OCI-LY7 (cell line): ENCODE measurements at regions not wholly inside any gene's neighbourhood (a gene's known extent, or its start where the extent isn't known, plus 50 kb on each side); places are given as distances from the start of the nearest gene placed in this dataset.
A peak's percentile ranks its signal among the peaks of the same experiment; 100 is the strongest.

ENCODE experiments used
- EZH2phosphoT487 ChIP-seq: fragments of 200-600 bp; sonication (generic); IDR thresholded peaks from 2 replicates; pipeline ENCODE4 v1.6.1; 2018; ENCODE audit warnings: low read depth, borderline replicate concordance, mild to moderate bottlenecking, mixed run types, antibody characterized with exemption, low read length, moderate library complexity, mixed read lengths
- TF ChIP-seq, protein P1 (sequence below): fragments of 200-600 bp; sonication (generic); conservative IDR thresholded peaks from 2 replicates; pipeline ENCODE4 v1.5.1; 2014; ENCODE audit warnings: mild to moderate bottlenecking, antibody characterized with exemption, low read length, moderate library complexity, mixed read lengths

GRCh38 chr13:68810660-68811059 is 1297.0 kb upstream of the ATXN8OS start:
- TF ChIP-seq, protein P1, sequence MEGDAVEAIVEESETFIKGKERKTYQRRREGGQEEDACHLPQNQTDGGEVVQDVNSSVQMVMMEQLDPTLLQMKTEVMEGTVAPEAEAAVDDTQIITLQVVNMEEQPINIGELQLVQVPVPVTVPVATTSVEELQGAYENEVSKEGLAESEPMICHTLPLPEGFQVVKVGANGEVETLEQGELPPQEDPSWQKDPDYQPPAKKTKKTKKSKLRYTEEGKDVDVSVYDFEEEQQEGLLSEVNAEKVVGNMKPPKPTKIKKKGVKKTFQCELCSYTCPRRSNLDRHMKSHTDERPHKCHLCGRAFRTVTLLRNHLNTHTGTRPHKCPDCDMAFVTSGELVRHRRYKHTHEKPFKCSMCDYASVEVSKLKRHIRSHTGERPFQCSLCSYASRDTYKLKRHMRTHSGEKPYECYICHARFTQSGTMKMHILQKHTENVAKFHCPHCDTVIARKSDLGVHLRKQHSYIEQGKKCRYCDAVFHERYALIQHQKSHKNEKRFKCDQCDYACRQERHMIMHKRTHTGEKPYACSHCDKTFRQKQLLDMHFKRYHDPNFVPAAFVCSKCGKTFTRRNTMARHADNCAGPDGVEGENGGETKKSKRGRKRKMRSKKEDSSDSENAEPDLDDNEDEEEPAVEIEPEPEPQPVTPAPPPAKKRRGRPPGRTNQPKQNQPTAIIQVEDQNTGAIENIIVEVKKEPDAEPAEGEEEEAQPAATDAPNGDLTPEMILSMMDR, result 0 out of 2 replicates have a peak, but pooled peaks have one; percentile 23
- TF ChIP-seq EZH2phosphoT487, result no peak
